ENCODE measurements at regions not wholly inside any gene's neighbourhood (a gene's known extent, or its start where the extent isn't known, plus 50 kb on each side); places are given as distances from the start of the nearest gene placed in this dataset.
"Not testable (repeated sequence)": the region's sequence is repeated elsewhere in the genome, so short reads cannot be mapped to it uniquely, and the experiment has no call there.

- DNase-seq = no peak
- H3K27me3 ChIP-seq = no peaks in the 10 kb centered on the region
- 70 to 77% methylated on average over 4 of the region's 4 CpGs for WGBS, 2 donors
- no peaks in the 10 kb centered on the region for H3K36me3 ChIP-seq
- H3K27ac ChIP-seq = no peak overlapping the region
- H3K9me3 ChIP-seq = no peaks in the 10 kb centered on the region
- H3K4me3 ChIP-seq (replicated peaks in 1 of 3) = no peak overlapping the region
- TF ChIP-seq POLR2A (IDR thresholded peaks at IDR 0.05) (no peak), CTCF (IDR thresholded peaks at IDR 0.05) (no peak)
- no peaks in the 10 kb centered on the region for H3K4me1 ChIP-seq
- intact Hi-C loops (cut with DNase I) = no loop called here
These were observed 119.4 kb upstream of the CXADR start for GRCh38 chr21:17393413-17393812.

- no peaks in the 10 kb centered on the region for H3K27me3 ChIP-seq
- no peak overlapping the region for H3K4me3 ChIP-seq (replicated peaks in 1 of 3)
- no peaks in the 10 kb centered on the region for H3K4me1 ChIP-seq
- intact Hi-C loops (cut with DNase I) = no loop called here
- DNase-seq = no peak
- TF ChIP-seq POLR2A (IDR thresholded peaks at IDR 0.05) (no peak), CTCF (IDR thresholded peaks at IDR 0.05) (no peak)
- no peaks in the 10 kb centered on the region for H3K9me3 ChIP-seq
- no peak overlapping the region for H3K27ac ChIP-seq
- H3K36me3 ChIP-seq = no peaks in the 10 kb centered on the region
These were observed 115.9 kb upstream of the CXADR start for GRCh38 chr21:17396948-17397347.

- no peak overlapping the region for H3K27ac ChIP-seq
- H3K9me3 ChIP-seq = no peaks in the 10 kb centered on the region
- H3K4me3 ChIP-seq (replicated peaks in 1 of 3) = no peak overlapping the region
- no peaks in the 10 kb centered on the region for H3K4me1 ChIP-seq
- no peak for DNase-seq
- TF ChIP-seq POLR2A (IDR thresholded peaks at IDR 0.05) (no peak), CTCF (IDR thresholded peaks at IDR 0.05) (no peak)
- H3K27me3 ChIP-seq = no peaks in the 10 kb centered on the region
- intact Hi-C loops (cut with DNase I) = no loop called here
- H3K36me3 ChIP-seq = no peaks in the 10 kb centered on the region
These were observed 115.1 kb upstream of the CXADR start for GRCh38 chr21:17397703-17398102.

- H3K9me3 ChIP-seq; H3K4me1 ChIP-seq; intact Hi-C loops (cut with DNase I); H3K27ac ChIP-seq; H3K36me3 ChIP-seq; DNase-seq; H3K27me3 ChIP-seq; H3K4me3 ChIP-seq (replicated peaks in 1 of 3): not testable (repeated sequence)
- WGBS, 2 donors = 90 to 94% methylated on average over 4 of the region's 4 CpGs
These were observed 113.9 kb upstream of the CXADR start for GRCh38 chr21:17398954-17399353.

- no peaks in the 10 kb centered on the region for H3K4me1 ChIP-seq
- H3K9me3 ChIP-seq = no peaks in the 10 kb centered on the region
- no peaks in the 10 kb centered on the region for H3K27me3 ChIP-seq
- 52 to 59% methylated on average over 3 of the region's 3 CpGs for WGBS, 2 donors
- no peaks in the 10 kb centered on the region for H3K36me3 ChIP-seq
- no peak for DNase-seq
- TF ChIP-seq POLR2A (IDR thresholded peaks at IDR 0.05) (no peak), CTCF (IDR thresholded peaks at IDR 0.05) (no peak)
- no peak overlapping the region for H3K27ac ChIP-seq
- no peak overlapping the region for H3K4me3 ChIP-seq (replicated peaks in 1 of 3)
- intact Hi-C loops (cut with DNase I) = no loop called here
These were observed 109.9 kb upstream of the CXADR start for GRCh38 chr21:17402937-17403336.

GRCh38 chr21:17406202-17406601 lies 106.6 kb upstream of the CXADR start:
- TF ChIP-seq CTCF (IDR thresholded peaks at IDR 0.05) (no peak), POLR2A (IDR thresholded peaks at IDR 0.05) (no peak)
- Histone ChIP-seq H3K4me1 (no peaks in the 10 kb centered on the region), H3K9me3 (no peaks in the 10 kb centered on the region), H3K36me3 (no peaks in the 10 kb centered on the region), H3K27ac (no peak overlapping the region), H3K27me3 (no peaks in the 10 kb centered on the region), H3K4me3 (replicated peaks in 1 of 3) (no peak overlapping the region)
- 84 to 94% methylated on average over 4 of the region's 4 CpGs for WGBS, 2 donors
- DNase-seq = no peak
- intact Hi-C loops (cut with DNase I) = no loop called here
